Ectodermal cell (in vitro differentiated cells): ENCODE measurements at regions not wholly inside any gene's neighbourhood (a gene's known extent, or its start where the extent isn't known, plus 50 kb on each side); places are given as distances from the start of the nearest gene placed in this dataset.

Source experiments
- H3K27ac ChIP-seq: 2 replicates; pipeline ENCODE4 v1.7.0; 2013; ENCODE audit warnings: mild to moderate bottlenecking, low read depth, low read length; ENCODE audit not compliant: insufficient read depth, poor library complexity, severe bottlenecking
- H3K27me3 ChIP-seq: 2 replicates; pipeline ENCODE4 v1.7.0; 2013; ENCODE audit warnings: mild to moderate bottlenecking, low read length; ENCODE audit not compliant: insufficient read depth, control insufficient read depth, poor library complexity, severe bottlenecking
- H3K36me3 ChIP-seq: one replicate; pipeline ENCODE4 v1.7.0; 2013; ENCODE audit warnings: low read length; ENCODE audit not compliant: control insufficient read depth, insufficient read depth
- H3K4me1 ChIP-seq: one replicate; pipeline ENCODE4 v1.7.0; 2013; ENCODE audit warnings: low read length; ENCODE audit not compliant: control insufficient read depth, insufficient read depth
- H3K4me3 ChIP-seq: 2 replicates; pipeline ENCODE4 v1.7.0; 2013; ENCODE audit warnings: low read depth, low read length, control low read depth; ENCODE audit not compliant: insufficient read depth
- H3K9me3 ChIP-seq: 2 replicates; pipeline ENCODE4 v1.7.0; 2013; ENCODE audit warnings: mild to moderate bottlenecking, low read length, moderate library complexity; ENCODE audit not compliant: control insufficient read depth
- WGBS, 2 experiments: methylation state at CpG; one replicate each; pipeline ENCODE4 v1.1.7; 2013; ENCODE audit warnings: missing lambda C conversion rate in 2 of 2; 5-methylcytosine and 5-hydroxymethylcytosine counted together

DNA sequence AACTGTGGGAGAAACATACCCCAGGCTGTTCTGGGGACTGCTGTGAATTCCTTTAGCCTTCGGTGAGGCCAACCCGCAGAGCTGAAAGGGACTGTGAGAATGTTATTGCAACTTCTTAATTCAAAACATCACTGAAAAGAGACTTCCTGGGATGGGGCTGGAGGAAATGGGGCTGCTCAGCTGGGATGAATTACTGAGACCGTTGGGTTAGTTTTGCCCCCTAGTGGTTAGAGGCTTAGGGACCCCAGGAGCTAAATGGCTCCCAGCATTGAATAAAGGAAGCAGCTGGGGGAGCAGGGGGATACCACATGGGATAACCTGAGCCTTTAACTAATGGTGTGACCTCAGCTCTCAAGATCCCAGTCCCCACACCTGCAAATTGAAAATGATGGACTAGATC is 941.1 kb upstream of the FANCL start:
- no peaks in the 10 kb centered on the region for H3K27me3 ChIP-seq
- H3K27ac ChIP-seq = no peak overlapping the region
- H3K9me3 ChIP-seq = no peaks in the 10 kb centered on the region
- no peak overlapping the region for H3K4me3 ChIP-seq
- H3K4me1 ChIP-seq = peaks cover 6% of the 10 kb centered on the region
- H3K36me3 ChIP-seq = no peaks in the 10 kb centered on the region
- 0% methylated on average over 1 to 3 of the region's 3 CpGs for WGBS, 2 experiments

DNA sequence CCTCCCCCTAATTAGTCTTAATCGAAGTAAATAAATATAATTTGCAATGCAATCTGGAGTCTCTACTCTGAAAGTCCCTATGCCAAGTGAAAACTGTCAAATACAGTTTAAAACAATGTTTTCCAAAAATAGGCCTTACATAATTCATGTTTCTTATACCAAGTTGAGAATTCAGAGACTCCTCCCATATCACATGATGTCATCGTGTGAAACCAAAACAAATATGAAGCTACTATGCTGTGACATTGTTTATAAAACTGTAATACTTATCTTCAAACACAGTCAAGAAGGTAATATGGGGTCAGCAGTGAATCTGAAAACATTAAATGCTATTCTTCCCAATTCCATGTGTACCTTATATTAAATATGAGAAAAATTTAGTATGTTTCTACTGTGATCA is 940.2 kb upstream of the FANCL start:
- Histone ChIP-seq H3K27ac (no peak overlapping the region), H3K27me3 (no peaks in the 10 kb centered on the region), H3K36me3 (no peaks in the 10 kb centered on the region), H3K9me3 (no peaks in the 10 kb centered on the region), H3K4me1 (peaks cover 6% of the 10 kb centered on the region), H3K4me3 (no peak overlapping the region)
- 93 to 95% methylated on average over 2 of the region's 2 CpGs for WGBS, 2 experiments

DNA sequence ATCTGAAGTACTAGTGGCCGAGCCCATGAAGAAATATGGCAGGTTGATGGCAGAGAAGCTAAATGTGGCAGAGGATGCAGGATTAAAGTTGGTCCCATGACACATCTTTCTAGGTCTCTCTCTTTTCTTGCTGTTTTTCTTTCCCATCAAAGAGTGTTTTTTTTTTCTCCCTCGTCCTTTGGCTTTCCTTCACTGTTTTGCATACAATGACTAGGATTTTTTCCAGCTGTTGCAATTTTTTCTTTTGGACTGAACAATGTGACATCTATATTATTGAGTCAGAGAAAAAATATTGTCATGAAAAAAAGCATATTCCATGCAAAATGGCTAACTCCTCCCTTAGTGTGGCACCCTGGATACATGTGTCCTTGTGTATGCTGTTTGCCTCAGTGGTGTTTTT is 939.5 kb upstream of the FANCL start:
- WGBS, 2 experiments = 84 to 90% methylated on average over 2 of the region's 2 CpGs
- H3K9me3 ChIP-seq = no peaks in the 10 kb centered on the region
- no peak overlapping the region for H3K27ac ChIP-seq

DNA sequence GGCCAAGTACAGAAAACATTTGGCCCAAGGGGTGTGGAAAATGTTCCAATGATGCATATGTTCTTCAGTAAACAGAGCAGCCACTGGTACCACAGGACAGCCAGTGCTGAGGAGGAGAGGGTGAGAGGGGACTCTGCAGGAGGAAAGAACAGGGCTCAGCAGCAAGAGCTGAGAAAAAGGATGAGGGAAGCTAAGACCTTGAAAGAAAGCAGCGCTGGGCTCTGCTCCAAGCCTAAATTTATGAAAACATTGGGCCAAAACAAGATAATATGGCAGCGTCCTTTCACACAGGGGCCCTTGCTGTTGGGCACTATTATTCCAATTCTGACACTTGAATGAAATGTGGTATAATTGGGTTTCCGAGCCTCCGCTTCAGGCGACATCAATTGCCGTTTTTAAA is 939.0 kb upstream of the FANCL start:
- Histone ChIP-seq H3K27me3 (no peaks in the 10 kb centered on the region), H3K36me3 (no peaks in the 10 kb centered on the region), H3K9me3 (no peaks in the 10 kb centered on the region), H3K4me3 (no peak overlapping the region), H3K4me1 (peaks cover 6% of the 10 kb centered on the region), H3K27ac (no peak overlapping the region)
- 94 to 98% methylated on average over 6 of the region's 6 CpGs for WGBS, 2 experiments

More for the DNA sequence above, 939.5 kb upstream of the FANCL start:
- Histone ChIP-seq H3K4me3 (no peak overlapping the region), H3K36me3 (no peaks in the 10 kb centered on the region), H3K27me3 (no peaks in the 10 kb centered on the region), H3K4me1 (peaks cover 6% of the 10 kb centered on the region)

DNA sequence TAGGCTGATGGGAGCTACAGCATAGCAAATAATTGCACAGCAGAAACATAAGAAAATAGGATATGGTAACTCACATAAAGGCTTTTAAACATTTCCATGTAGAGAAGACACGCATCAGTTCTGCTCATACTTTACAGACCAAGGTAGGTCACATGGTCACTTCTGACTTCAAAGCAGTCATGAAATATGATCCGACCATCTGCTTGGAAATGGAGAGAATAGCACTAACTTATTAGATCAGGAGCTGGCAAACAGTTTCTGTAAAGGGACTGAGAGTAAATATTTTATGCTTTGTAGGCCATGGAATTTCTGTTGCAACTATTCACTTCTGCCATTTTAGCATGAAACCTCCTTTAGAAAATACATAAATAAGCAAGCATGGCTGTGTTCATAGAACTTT is 936.6 kb upstream of the FANCL start:
- Histone ChIP-seq H3K4me1 (peaks cover 4% of the 10 kb centered on the region), H3K27ac (no peak overlapping the region), H3K36me3 (no peaks in the 10 kb centered on the region), H3K4me3 (no peak overlapping the region), H3K27me3 (no peaks in the 10 kb centered on the region), H3K9me3 (no peaks in the 10 kb centered on the region)
- WGBS, 2 experiments = 89 to 98% methylated on average over 2 of the region's 2 CpGs

DNA sequence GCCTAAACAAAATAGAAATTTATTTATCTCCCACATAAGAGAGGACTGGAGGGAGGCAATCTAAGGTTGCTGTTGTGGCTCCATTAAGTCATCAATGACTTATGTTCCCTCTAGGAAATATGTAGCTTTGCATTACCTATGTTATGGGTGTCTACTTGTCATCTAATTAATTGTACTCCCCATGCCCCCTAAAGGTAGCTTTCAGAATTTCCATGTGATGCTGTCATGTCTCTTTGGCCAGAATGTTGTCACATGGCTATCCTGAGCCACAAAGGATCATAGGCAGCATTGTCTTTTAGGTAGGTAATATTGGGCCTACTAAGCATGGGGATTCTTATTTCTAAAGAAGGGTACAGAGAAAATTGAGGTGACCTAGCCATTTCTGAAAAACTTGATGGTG is 935.6 kb upstream of the FANCL start:
- Histone ChIP-seq H3K27me3 (no peaks in the 10 kb centered on the region), H3K9me3 (no peaks in the 10 kb centered on the region), H3K4me1 (peaks cover 4% of the 10 kb centered on the region), H3K36me3 (no peaks in the 10 kb centered on the region), H3K4me3 (no peak overlapping the region), H3K27ac (no peak overlapping the region)

DNA sequence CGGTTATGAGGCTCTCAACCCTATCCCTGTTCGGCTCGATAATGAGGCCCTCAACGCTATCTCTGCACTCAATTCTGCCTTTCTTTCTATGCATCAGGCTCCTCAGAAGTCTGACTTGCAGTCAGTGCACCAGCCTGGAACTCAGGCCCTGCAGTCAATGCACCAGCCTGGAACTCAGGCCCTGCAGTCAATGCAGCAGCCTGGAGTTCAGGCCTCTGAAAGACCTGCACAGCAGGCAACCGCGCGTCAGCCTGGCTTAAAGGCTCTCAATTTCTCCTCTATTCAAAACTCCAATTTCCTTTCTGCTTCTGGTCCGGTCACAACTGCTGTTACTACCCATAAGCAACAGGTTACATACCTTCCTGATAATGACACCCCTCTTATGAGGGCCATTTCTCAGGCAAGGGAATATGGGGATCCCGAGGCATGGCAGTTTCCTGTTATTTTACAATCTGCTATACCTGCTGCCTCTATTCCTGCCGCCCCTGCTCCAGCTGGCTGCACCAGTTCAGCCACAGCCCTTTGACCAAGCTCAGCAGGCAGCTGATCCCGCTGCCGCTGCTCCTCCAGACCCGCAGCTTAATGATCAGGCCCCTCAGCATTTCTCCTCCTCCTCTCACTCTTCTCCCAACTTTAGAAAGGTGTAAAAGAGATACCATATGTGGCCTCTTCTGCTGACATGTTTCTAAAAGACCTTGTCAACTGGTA is 933.6 kb upstream of the FANCL start:
- H3K27ac ChIP-seq = no peak overlapping the region
- 50 to 53% methylated on average over 13 of the region's 13 CpGs for WGBS, 2 experiments

DNA sequence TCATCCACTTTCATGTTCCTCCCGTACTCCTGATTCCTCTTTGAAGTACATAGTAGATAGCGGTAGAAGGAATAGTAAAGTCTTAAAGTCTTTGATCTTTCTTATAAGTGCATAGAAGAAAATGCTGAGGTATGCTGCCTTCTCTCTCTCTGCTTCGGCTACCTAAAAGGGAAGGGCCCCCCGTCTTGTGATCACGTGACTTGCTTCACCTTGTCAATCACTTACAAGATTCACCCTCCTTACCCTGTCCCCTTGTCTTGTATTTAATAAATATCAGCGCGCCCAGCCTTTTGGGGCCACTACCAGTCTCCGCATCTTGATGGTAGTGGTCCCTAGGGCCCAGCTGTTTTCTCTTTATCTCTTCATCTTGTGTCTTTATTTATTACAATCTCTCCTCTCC is 932.2 kb upstream of the FANCL start:
- 94 to 95% methylated on average over 8 of the region's 8 CpGs for WGBS, 2 experiments
- Histone ChIP-seq H3K4me1 (peaks cover 4% of the 10 kb centered on the region), H3K9me3 (no peaks in the 10 kb centered on the region), H3K36me3 (no peaks in the 10 kb centered on the region), H3K27me3 (no peaks in the 10 kb centered on the region), H3K27ac (no peak overlapping the region), H3K4me3 (no peak overlapping the region)

More for the DNA sequence above, 933.6 kb upstream of the FANCL start:
- Histone ChIP-seq H3K27me3 (no peaks in the 10 kb centered on the region), H3K4me1 (peaks cover 4% of the 10 kb centered on the region), H3K9me3 (no peaks in the 10 kb centered on the region), H3K4me3 (no peak overlapping the region), H3K36me3 (no peaks in the 10 kb centered on the region)

DNA sequence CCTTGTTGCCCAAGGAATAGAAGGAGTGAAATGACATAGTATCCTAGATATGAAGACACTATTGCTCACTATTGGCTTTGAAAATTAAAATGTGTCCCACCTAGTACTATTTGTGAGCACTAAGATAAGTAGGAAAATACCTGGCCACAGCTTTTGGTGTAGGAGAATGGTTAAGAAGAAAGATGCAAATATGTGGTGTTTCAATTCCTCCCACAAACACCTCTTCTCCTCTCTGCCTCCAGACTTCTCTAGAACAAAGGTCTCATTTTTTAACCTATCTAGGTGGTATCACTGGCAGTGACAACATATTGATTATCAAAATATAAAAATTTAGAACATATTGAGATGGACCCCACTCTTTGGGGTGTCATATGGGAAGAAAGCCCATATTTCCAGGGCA is 929.9 kb upstream of the FANCL start:
- no peak overlapping the region for H3K4me3 ChIP-seq
- no peak overlapping the region for H3K27ac ChIP-seq
- H3K9me3 ChIP-seq = no peaks in the 10 kb centered on the region
- H3K27me3 ChIP-seq = no peaks in the 10 kb centered on the region
- no peaks in the 10 kb centered on the region for H3K36me3 ChIP-seq
- peaks cover 4% of the 10 kb centered on the region for H3K4me1 ChIP-seq

DNA sequence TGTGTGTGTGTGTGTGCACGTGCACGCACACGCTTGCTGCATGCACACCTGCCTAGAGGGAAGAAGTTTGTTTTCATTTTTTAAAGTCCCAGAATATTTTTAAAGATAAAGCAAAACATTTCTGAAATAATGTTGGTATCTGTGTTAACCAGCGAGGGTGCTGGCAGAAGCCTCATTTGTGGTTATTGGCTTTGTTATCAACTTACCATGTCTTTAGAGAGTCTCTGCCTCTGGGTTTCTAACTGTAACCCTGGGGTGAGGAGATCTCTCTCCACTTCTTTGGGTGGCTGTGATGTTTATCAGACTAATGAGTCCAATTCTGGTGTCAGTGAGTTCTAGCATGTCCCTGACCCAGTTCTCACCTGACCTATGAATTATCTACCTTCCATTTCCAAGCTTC is 927.6 kb upstream of the FANCL start:
- no peak overlapping the region for H3K4me3 ChIP-seq
- no peaks in the 10 kb centered on the region for H3K27me3 ChIP-seq
- H3K9me3 ChIP-seq = no peaks in the 10 kb centered on the region
- 77 to 87% methylated on average over 2 to 3 of the region's 4 CpGs for WGBS, 2 experiments
- H3K4me1 ChIP-seq = no peaks in the 10 kb centered on the region
- no peaks in the 10 kb centered on the region for H3K36me3 ChIP-seq
- H3K27ac ChIP-seq = no peak overlapping the region

DNA sequence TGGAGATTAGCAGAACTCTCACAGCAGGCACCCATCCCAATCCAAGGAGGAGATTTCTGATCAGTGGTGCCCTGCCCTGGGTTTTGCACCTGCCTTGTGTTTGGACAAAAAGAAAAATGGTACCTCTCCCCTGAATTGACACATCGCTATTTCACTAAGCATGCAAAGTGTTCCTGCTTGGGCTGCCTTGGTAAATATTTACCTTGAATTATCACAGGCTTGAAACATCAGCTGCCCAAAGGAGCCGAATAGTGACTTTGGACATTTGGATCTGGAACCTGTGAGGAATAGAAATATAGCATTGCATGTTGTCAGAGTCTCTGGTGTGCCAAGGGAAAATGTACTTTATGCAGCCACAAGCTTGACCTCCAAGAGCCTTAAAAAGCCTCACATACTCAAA is 926.4 kb upstream of the FANCL start:
- H3K4me3 ChIP-seq = no peak overlapping the region
- 95 to 100% methylated on average over 2 of the region's 2 CpGs for WGBS, 2 experiments
- H3K36me3 ChIP-seq = no peaks in the 10 kb centered on the region
- no peaks in the 10 kb centered on the region for H3K9me3 ChIP-seq
- H3K4me1 ChIP-seq = no peaks in the 10 kb centered on the region
- no peaks in the 10 kb centered on the region for H3K27me3 ChIP-seq
- H3K27ac ChIP-seq = no peak overlapping the region
